Aorta (tissue), 5 donors: ENCODE measurements at regions not wholly inside any gene's neighbourhood (a gene's known extent, or its start where the extent isn't known, plus 50 kb on each side); places are given as distances from the start of the nearest gene placed in this dataset.

Source experiments
- ATAC-seq: fragments of 200-7000 bp; cut with Tn5 transposase; one replicate; pipeline ENCODE4 v1.9.1; 2022; ENCODE audit warnings: moderate library complexity; ENCODE audit not compliant: low FRiP score
- DNase-seq, 2 donors: peaks; one replicate each; pipeline ENCODE4 v3.0.0-alpha.2; 2020
- H3K27ac ChIP-seq, 2 donors: one replicate each; pipeline ENCODE4 v1.5.1; 2013; ENCODE audit warnings: low read length in 2 of 2, mild to moderate bottlenecking in 2 of 2, moderate library complexity in 2 of 2, control low read depth in 1 of 2, inconsistent platforms in 1 of 2, low read depth in 1 of 2
- H3K27me3 ChIP-seq, 2 donors: one replicate each; pipeline ENCODE4 v1.6.1; 2013; ENCODE audit warnings: control low read depth in 1 of 2, low read length in 1 of 2, mild to moderate bottlenecking in 1 of 2, moderate library complexity in 1 of 2; ENCODE audit not compliant: insufficient read depth in 2 of 2, control insufficient read depth in 1 of 2
- H3K36me3 ChIP-seq, 2 donors: one replicate each; pipeline ENCODE4 v1.6.1; 2013; ENCODE audit warnings: control low read depth in 1 of 2, low read length in 1 of 2, mild to moderate bottlenecking in 1 of 2; ENCODE audit not compliant: insufficient read depth in 2 of 2, control insufficient read depth in 1 of 2
- H3K4me1 ChIP-seq, 2 donors: one replicate each; pipeline ENCODE4 v1.6.1; 2013; ENCODE audit warnings: low read length in 2 of 2, control low read depth in 1 of 2, mild to moderate bottlenecking in 1 of 2, moderate library complexity in 1 of 2; ENCODE audit not compliant: insufficient read depth in 2 of 2, control insufficient read depth in 1 of 2
- H3K4me3 ChIP-seq, 2 donors: one replicate each; pipeline ENCODE4 v1.5.1; 2013; ENCODE audit warnings: low read length in 2 of 2, control low read depth in 1 of 2, mild to moderate bottlenecking in 1 of 2
- H3K9me3 ChIP-seq: one replicate; pipeline ENCODE4 v1.6.1; 2013; ENCODE audit warnings: mild to moderate bottlenecking, low read length; ENCODE audit not compliant: control insufficient read depth
- WGBS, 2 donors: extraction: QIAGEN DNeasy Blood & Tissue Kit; methylation state at CpG; one replicate each; pipeline ENCODE4 v1.1.7; 2013; 5-methylcytosine and 5-hydroxymethylcytosine counted together
- intact Hi-C, 2 donors: fragments of 100-400 bp; cut with DNase I; formaldehyde crosslinking; loops; one replicate each; pipeline versions ENCODE4 v1.14.2 to v1.15.0; 2022
- microRNA-seq, 2 donors: library from miRNA; unstranded; fragments of <30 nt; microRNA quantifications; one replicate each; pipeline ENCODE4 v1.2.0, GENCODE V29; 2020
- donor health status: healthy with polysubstance abuse.
- donor health status: Bipolar disorder and iron deficiency.
- donor health status: DM: no; HTN: no; CAD: no.
- donor health status: DM: no; HTN: no; CAD: no.
- donor health status: DM: yes; HTN: yes; CAD: no.

- DNase-seq: no peak
- H3K36me3 ChIP-seq: no peaks in the 10 kb centered on the region
- intact Hi-C loops: no loop called here
- H3K4me1 ChIP-seq: no peaks in the 10 kb centered on the region
- WGBS, 2 donors: 58 to 66% methylated on average over 3 of the region's 3 CpGs
- no peak overlapping the region for H3K4me3 ChIP-seq
- H3K9me3 ChIP-seq: no peaks in the 10 kb centered on the region
- ATAC-seq: no peak
- H3K27ac ChIP-seq: no peak overlapping the region
- H3K27me3 ChIP-seq: peaks cover 0 to 3% of the 10 kb centered on the region in 2 donors
Observed at GRCh38 chr22:22834204-22834603, 53.4 kb upstream of the IGLL5 start.

- WGBS, 2 donors: 59 to 64% methylated on average over 6 of the region's 6 CpGs
- no peak for ATAC-seq
- no peak for DNase-seq
Observed at GRCh38 chr22:22834783-22835182, 52.8 kb upstream of the IGLL5 start.

DNA sequence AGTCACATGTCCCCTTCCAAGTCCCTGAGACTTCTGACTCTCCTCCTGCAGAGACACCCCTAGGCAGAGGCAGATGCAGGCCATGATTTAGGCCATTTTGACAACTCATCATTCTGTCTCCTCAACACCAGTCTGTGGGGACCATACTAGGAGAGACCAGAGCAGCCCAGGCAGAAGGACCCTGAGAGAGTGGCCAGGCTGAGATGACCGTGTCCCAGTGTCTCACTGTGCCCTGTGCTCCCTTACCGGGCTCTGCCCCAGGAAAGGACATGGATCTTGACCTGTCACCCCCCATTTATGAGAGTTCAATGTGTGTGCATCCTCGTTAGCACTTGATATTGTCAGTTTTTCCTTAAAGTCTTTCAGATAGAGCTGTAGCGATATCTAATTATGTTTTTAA lies 52.4 kb upstream of the IGLL5 start:
- DNase-seq: no peak
- 79 to 80% methylated on average over 4 of the region's 4 CpGs for WGBS, 2 donors
- peaks cover 0 to 3% of the 10 kb centered on the region in 2 donors for H3K27me3 ChIP-seq

More at GRCh38 chr22:22834783-22835182, 52.8 kb upstream of the IGLL5 start:
- H3K36me3 ChIP-seq: no peaks in the 10 kb centered on the region
- no peak overlapping the region for H3K4me3 ChIP-seq
- no peaks in the 10 kb centered on the region for H3K9me3 ChIP-seq
- intact Hi-C loops: no loop called here
- H3K27me3 ChIP-seq: peaks cover 0 to 3% of the 10 kb centered on the region in 2 donors
- H3K4me1 ChIP-seq: no peaks in the 10 kb centered on the region
- H3K27ac ChIP-seq: no peak overlapping the region

DNA sequence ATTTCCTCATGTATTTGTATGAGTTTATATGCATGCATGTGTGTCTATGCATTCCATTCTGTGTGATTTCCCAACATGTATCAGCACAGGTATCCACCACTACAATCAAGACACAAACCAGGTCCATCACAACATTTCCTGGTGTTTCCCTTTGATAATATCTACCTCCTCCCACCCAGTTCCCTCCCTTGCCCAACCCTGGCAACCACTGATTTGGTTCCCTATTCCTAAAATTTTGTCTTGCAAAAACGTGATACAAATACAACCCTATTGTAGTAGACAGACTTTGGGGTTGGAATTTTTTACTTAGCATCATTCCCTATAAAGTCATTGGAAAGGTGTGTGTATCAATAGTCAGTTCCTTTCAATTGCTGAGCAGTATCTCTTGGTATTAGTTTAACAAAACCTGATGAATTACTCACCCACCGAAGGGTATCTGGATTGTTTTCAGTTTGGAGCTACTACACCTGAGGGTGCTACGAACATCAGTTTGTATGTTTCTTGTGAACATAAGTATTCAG lies 51.8 kb upstream of the IGLL5 start:
- no peak for ATAC-seq
- H3K27me3 ChIP-seq: peaks cover 0 to 3% of the 10 kb centered on the region in 2 donors
- intact Hi-C loops: no loop called here

More for the DNA sequence above, 52.4 kb upstream of the IGLL5 start:
- ATAC-seq: no peak
- Histone ChIP-seq H3K4me1 (no peaks in the 10 kb centered on the region), H3K4me3 (no peak overlapping the region), H3K9me3 (no peaks in the 10 kb centered on the region), H3K27ac (no peak overlapping the region), H3K36me3 (no peaks in the 10 kb centered on the region)
- intact Hi-C loops: no loop called here

DNA sequence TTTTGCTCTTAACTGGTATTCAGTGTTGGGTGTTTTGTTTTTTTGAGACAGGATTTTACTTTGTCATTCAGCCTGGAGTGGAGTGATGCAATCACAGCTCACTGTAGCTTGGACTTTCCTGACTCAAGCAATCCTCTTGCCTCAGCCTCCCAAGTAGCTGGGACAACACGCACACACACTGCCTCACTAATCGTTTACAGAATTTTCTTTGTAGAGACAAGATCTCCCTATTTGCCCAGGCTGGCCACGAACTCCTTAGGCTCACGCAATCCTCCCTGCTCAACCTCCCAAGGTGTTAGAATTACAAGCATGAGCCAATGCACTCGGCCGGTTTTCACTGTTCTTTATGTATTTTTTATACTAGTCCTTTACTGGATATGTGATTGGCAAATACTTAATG lies 51.0 kb upstream of the IGLL5 start:
- H3K9me3 ChIP-seq: peaks cover 1% of the 10 kb centered on the region
- H3K27ac ChIP-seq: no peak overlapping the region
- WGBS, 2 donors: 80 to 83% methylated on average over 6 of the region's 6 CpGs
- H3K27me3 ChIP-seq: peaks cover 0 to 3% of the 10 kb centered on the region in 2 donors
- H3K4me3 ChIP-seq: no peak overlapping the region
- H3K4me1 ChIP-seq: no peaks in the 10 kb centered on the region
- no peak for ATAC-seq
- no peaks in the 10 kb centered on the region for H3K36me3 ChIP-seq
- intact Hi-C loops: no loop called here
- no peak for DNase-seq

More for the DNA sequence above, 51.8 kb upstream of the IGLL5 start:
- Histone ChIP-seq H3K4me3 (no peak overlapping the region), H3K36me3 (no peaks in the 10 kb centered on the region), H3K27ac (no peak overlapping the region), H3K4me1 (no peaks in the 10 kb centered on the region), H3K9me3 (no peaks in the 10 kb centered on the region)
- no peak for DNase-seq
- WGBS, 2 donors: 70 to 71% methylated on average over 3 of the region's 3 CpGs

Small RNA genes in the stretch of these regions (microRNA-seq; reads per million reads assigned to microRNA genes)
- gene MIR650: 0 reads per million in 2 donors
